GM21528 (cell line): ENCODE measurements at regions not wholly inside any gene's neighbourhood (a gene's known extent, or its start where the extent isn't known, plus 50 kb on each side); places are given as distances from the start of the nearest gene placed in this dataset.

Experiments used
- ATAC-seq: cut with Tn5 transposase; IDR thresholded peaks from one replicate; pipeline ENCODE4 v1.9.1; 2021; ENCODE audit warnings: mild to moderate bottlenecking, moderate library complexity; ENCODE audit not compliant: unreplicated experiment, low FRiP score

DNA sequence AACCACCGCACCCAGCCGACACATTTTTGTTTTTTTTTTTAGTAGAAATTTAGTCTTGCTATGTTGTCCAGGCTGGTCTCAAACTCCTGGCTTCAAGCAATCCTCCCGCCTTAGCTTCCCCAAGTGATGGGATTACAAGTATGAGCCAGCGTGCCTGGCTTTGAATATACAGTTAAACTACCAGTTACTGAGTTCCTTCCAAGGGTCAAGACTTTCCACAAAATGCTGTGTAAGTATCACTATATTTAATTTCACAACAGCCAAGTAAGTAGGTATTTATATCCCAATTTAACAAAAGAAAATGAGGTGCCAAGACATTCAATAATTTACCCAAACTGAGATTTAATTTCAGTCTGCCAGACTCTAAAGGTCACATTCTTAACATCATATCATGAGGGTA lies 181.3 kb upstream of the TMC3 start:
- no peak for ATAC-seq

DNA sequence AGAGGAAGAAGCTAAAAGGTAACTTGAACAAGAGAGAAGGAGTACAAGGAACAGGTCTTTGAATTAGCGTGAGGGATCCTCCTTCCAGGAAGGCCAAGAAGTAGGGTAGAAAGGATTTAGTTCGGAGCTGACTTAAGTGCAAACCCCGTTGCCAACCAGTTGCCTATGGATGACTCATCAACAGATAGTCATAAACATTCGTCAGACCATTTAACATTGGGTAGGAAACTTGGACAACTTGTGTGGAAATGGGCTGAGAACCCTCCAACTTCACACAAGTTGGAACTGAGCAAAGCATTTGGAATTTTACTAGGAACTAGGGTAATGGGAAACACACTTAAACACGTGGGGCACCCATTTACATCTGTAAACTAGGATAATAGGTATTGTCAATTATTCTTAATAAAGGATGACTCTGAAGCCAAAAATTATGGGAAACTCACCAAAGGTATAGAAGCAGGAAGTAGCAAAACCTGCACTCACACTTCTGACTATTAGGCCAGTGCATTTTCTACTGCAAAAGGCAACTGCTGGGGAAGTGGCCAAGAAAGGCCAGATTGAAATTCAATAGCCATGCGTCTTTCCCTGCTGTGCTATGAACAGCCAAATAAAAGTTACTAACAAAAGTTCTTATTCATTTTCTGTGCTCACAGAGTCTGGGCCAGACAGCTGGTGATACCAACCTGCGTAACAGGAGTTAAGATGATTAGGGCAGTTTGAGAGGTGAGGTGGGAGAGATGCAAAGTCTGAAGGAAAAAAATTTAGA lies 174.5 kb upstream of the TMC3 start:
- no peak for ATAC-seq

DNA sequence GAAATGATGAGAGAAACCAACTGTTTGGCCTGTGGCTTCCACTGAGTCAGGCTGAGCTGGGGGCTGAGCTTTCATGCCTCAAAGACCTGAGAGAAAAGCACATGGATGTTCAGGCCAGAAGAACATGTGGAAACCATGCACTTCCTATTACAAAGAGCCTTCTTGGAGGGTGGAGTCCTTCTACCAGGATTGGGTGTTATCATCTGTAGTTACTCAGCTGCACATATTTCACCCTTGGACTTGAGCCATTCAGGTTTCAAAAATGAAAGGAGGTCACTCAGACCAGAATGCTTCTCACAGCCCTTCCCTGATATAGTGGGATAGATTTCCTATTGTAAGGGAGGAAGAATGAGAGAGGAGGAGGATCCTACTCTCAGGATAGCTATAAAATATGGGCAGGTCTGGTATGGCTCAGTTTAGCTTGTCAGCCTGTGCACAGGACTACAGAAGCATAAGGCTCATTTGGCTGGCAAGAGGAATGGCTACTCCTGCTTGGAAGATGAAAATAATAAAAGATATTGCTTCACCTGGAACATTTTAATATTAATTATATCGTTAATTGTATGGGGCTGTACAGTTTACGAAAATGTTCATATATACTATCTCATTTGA lies 173.6 kb upstream of the TMC3 start:
- no peak for ATAC-seq

DNA sequence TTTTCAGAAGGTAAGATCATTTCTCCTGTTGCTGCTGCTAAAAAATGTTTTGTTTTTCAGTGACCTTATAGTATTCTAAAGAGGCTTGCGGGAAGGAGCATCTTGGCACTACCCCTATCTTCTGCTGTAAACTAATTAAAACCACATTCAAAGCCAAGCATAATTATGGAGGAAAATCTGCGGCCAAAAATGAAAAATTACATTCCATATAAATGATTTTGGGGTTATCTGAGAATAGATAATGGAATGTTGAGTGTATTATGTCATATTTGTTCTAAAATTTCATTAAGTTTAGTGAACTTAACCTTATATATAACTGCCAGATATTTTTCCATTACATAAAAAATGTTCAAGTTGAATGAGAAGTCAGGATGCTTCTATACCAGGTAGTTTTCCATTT lies 170.4 kb upstream of the TMC3 start:
- no peak for ATAC-seq

GRCh38 chr15:81540909-81541308 lies 166.9 kb upstream of the TMC3 start:
- ATAC-seq, result no peak

GRCh38 chr15:81536356-81536755 lies 162.3 kb upstream of the TMC3 start:
- no peak for ATAC-seq

GRCh38 chr15:81534124-81534523 lies 160.1 kb upstream of the TMC3 start:
- ATAC-seq, result no peak

DNA sequence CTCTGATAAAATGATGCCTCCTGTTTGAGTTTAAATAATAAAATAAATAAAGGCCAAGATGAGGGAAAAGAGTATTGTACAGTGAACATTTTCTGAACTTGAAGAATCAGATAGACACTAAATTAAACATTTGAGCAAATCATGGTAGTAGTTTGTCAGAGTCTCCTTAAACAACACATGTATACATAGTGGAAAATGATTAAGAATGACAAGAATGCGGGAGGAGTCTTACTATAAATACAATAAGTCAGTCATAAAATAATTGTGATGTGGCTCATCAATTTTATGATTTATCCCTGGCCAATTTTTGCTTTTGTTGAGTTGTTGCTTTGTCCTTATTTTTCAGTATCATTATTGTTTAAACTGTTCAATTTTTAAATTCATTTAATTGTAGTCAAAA lies 158.0 kb upstream of the TMC3 start:
- no peak for ATAC-seq

- no peak for ATAC-seq
These were observed 157.1 kb upstream of the TMC3 start for GRCh38 chr15:81531109-81531592.

- ATAC-seq, result no peak
These were observed 156.3 kb upstream of the TMC3 start for GRCh38 chr15:81530271-81530691.

GRCh38 chr15:81529481-81529880 lies 155.5 kb upstream of the TMC3 start:
- ATAC-seq, result no peak

DNA sequence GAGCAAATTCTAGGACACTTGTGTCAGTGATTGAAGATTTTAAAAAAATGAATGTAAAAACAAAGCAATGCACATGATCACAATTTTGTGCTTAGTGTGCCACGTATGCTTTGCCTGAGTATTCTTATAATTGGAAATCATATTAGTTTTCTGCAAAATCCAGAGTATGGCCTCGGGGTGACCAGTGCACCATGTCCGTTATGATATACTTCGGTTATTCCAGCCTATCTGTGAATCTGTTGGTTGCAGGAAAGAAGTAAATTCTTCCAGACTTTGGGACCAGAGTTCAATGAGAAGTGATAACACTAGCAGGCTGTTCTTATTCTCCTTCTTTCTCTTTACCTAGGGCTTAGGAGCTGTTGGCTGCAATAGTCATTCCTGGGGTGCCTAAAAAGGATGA lies 152.0 kb upstream of the TMC3 start:
- no peak for ATAC-seq

GRCh38 chr15:81524496-81524895 lies 150.5 kb upstream of the TMC3 start:
- ATAC-seq, result no peak

- no peak for ATAC-seq
These were observed 149.9 kb upstream of the TMC3 start for GRCh38 chr15:81523867-81524266.

GRCh38 chr15:81520480-81520879 lies 146.5 kb upstream of the TMC3 start:
- ATAC-seq, result no peak

DNA sequence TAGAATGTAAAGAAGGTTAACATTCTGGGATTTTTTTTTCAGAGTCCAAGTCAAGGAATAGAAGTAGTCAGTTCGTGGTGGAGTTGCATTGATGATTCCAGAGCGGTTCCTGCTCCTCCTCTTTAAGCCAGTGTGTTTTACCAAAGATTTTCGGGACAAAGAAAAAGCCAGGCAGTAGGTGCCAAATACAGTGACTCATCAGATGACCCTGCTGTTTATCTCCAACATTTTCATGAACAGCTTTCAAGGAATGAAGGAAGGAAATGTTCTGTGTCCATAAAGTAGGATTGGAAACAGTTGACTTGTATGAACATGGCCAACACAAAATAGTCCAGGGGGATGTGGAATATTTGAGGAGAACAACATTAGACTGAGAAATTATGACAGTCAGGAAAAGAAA lies 142.4 kb upstream of the TMC3 start:
- ATAC-seq, result no peak

DNA sequence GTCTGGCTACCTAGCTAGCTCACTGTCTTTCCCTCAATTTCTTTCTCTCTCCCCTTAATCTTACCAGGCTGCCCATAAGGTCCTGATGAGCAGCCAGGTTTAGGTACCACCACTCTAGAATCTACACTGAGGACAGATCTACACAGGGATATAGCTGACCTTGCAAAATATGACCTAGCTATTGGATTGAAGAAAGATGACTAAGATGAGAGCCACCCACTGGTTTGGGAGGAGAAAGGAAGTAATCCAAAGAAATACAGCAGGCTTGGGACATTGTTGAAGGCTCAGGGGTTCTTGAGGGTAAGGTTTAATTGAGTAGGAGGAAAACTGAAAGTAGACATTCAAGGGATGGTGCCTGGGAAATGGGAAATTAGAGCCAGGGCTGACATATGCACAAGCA lies 142.0 kb upstream of the TMC3 start:
- no peak for ATAC-seq

DNA sequence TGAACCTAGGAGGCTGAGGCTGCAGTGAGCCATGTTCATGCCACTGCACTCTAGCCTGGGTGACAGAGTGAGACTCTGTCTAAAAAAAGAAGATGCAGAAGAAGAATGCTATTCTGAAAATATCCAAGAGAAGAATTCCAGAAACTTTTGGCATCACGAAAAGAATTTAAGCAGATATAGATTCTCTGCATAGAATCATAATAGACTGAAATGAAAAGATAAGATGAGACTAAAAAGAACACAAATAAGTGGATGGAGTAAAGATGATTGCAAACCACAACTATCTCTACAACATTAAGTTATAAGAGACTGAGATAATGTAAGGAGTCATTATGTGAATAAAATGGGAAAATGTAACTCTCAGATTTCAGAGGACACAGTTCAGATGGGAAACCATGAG lies 140.7 kb upstream of the TMC3 start:
- ATAC-seq, result no peak

- no peak for ATAC-seq
These were observed 137.1 kb upstream of the TMC3 start for GRCh38 chr15:81511138-81511537.

GRCh38 chr15:81507831-81508230 lies 133.8 kb upstream of the TMC3 start:
- no peak for ATAC-seq

DNA sequence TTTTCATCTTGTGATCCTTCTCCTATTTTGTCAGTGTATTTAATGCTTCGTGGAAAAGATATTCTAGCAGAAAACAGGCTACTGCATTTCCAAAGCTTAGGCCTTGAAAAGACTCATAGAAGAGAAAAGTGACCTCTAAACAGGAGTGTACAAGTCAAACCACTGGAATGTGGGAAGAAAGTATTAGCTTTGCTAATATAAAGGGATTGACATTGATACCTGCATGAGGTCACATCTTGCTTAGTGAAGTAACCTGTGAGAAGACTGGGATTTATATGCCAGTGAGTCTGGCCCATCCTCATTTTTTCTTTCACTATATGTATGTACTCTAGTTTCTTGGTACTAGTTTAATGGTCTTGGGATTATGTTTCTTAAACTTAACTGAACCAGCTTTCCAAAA lies 132.9 kb upstream of the TMC3 start:
- no peak for ATAC-seq

GRCh38 chr15:81506071-81506470 lies 132.1 kb upstream of the TMC3 start:
- ATAC-seq, result no peak
